GM18502 (cell line): ENCODE measurements at regions not wholly inside any gene's neighbourhood (a gene's known extent, or its start where the extent isn't known, plus 50 kb on each side); places are given as distances from the start of the nearest gene placed in this dataset.
"Not testable (repeated sequence)": the region's sequence is repeated elsewhere in the genome, so short reads cannot be mapped to it uniquely, and the experiment has no call there.

Experiments used
- ATAC-seq: cut with Tn5 transposase; IDR thresholded peaks from one replicate; pipeline ENCODE4 v1.9.1; 2021; ENCODE audit warnings: mild to moderate bottlenecking; ENCODE audit not compliant: unreplicated experiment, poor library complexity

DNA sequence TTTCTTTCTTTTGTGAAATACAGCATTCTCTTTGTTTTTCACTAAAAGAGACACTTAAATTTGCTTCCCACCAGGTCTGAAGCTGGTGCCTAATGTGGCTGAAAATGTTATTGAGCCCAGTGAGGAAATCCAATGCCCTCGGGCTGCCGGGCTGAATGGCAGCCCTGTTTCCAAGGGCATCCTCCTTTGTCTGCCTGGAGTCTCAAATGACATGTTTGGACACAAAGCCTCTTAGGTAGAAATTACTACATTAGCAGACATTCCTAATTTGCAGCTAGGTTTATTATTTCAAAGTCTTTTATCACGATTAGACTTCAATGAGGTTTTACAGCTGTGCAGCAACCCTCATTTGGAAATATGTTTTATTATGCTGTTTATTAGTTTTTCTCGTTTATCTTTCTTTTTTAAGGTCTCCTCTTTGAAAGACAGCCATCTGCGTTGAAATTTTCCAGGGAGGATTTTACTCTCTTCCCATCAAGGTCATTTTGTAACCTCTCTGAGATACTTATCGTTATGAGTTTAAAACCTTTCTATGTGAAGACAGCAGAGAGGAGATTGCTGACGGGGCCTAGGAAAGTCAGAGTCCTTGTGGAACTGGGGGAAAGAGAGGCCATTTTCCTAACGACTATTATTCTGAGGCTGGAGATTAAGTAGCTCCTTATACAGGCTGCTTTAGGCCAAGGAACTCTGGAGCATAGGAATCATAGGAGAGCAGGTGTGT lies 59.0 kb upstream of the ZNF532 start:
- ATAC-seq: no peak

DNA sequence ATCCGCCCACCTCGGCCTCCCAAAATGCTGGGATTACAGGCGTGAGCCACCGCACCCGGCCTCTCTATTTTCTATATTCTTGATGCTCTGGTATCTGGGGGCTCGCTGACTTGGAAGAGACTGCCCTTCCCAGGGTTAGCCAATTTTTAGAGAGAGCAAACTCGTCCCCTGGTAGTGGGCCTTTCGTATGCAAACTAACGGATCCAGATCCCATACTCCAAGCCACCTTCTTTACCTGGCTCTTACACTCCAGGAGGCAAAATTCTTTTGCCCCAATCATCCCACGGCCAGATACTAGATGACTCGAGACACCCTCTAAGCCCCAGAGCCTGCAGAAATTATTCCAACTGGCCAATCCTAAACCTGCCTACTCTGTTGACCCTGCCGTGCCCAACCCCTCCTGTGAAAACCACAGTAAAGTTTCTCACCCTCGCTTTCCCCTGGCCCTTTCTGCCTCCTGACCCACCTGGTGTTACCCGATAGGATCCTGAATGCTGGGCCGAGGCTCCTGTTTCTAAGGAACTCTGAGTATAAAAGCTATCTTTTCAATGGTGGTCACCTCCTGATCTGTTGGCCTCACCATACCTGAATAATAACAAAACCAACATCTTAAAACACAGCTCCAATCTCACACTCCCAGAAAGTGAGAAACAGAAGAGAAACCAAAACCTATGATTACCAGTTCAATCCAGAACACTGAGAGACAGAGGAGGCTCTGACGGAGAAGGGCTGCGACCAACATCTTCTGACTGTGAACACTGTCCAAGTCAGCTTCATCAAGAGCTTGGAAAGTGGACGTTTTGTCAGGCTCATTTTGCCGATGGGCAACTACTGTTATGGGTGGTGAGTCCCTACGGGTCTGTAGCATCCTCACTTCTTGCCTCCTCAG lies 57.6 kb upstream of the ZNF532 start:
- peak; percentile 97 for ATAC-seq

DNA sequence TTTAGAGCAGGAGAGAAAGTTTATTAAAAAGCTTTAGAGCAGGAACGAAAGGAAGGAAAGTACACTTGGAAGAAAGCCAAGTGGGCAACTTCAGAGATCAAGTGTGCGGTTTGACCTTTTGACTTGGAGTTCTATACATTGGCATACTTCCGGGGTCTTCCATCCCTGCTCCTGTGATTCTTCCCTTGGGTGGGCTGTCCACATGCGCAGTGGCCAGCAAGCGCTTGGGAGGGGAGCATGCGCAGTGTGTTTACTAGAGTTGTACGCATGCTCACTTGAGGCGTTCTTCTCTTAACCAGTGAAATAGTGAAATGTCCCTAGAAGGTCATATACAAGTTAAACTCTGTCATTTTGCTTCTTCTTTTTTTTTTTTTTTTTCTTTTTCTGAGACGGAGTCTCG lies 56.9 kb upstream of the ZNF532 start:
- ATAC-seq: no peak

DNA sequence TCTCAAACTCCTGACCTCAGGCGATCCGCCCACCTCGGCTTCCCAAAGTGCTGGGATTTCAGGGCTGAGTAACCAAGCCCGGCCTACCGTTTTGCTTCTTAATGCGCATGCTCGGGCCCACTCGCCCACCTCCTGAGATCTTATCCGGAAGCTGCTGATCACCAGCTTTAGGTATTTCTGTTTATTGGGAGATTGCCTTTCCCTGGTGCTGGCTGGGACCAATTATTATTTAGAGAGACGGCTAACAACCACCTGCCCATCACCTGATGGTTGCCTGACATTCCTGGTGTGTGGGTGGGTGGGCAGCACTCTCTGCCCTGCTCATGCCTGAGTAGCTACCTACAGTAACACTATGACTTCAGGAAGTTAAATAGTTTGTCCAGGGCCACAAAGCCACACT lies 56.3 kb upstream of the ZNF532 start:
- ATAC-seq: no peak

DNA sequence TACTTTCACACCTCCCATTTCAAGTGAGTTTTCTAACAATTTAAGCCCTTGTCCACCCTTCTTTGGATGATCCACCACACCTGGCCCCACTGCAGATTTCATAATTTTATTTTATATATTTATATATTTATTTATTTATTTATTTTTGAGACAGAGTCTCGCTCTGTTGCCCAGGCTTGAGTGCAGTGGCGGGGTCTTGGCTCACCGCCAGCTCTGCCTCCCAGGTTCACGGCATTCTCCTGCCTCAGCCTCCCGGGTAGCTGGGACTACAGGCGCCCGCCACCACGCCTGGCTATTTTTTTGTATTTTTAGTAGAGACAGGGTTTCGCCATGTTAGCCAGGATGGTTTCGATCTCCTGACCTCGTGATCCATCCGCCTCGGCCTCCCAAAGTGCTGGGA lies 52.8 kb upstream of the ZNF532 start:
- not testable (repeated sequence) for ATAC-seq

DNA sequence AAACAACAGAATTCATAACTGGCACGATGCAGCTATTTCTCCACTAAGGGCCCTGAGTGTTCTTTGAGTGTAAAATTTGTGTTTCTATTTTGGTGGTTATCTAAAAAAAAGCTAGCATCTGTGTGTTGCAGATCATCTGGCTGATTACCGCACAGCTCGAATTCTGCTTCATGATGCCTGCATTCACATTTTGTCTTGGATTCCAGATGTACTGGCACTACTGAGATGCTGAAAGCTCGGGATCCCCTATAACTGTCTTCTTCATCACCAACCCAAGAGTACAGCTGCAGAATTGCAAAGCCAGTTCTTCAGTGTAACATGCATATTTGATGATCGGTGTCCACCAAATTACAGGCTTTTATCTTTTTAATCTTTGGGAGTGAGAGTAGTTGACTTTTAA lies 51.6 kb upstream of the ZNF532 start:
- no peak for ATAC-seq

DNA sequence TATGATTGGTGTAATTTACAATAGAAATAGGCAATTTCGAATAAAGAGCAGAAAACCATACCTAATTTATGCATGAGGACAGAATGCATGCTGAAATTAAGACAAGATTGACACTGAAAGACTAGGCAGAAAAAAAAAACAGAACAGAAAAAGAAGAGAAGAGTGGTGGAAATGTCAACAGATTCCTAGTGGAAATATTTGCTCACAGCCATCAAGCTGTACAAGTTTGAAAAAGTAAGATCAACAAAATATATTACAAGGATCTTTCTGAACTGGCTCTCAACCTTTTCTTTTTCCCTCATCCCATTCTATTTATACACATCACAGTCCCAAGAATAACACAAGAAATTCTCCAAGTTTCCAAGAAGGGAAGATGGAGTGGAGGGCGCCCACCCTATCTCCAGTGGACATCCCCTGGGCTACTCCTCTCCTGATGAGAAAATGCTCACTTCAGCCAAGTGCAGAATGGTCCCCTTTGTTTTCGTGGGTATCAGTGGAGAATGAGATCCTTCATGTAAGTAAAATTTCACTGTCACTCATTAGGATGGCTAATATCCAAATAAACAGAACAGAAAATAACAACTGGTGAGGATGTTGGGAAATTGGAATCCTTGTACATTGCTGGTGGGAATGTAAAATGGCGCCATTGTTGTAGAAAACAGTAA lies 51.0 kb upstream of the ZNF532 start:
- no peak for ATAC-seq

DNA sequence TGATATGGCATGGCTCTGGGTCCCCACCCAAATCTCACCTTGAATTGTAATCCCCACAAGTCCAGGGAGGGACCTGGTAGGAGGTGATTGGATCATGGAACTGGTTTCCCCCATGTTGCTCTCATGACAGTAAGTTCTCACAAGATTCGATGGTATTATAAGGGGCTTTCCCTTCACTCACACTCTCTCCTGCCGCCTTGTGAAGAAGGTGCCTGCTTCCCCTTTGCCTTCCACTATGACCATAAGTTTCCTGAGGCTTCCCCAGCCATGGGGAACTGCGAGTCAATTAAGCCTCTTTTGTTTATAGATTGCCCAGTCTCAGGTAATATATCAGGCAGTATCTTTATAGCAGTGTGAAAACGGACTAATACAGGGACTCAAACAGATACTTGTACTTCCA lies 50.4 kb upstream of the ZNF532 start:
- ATAC-seq: no peak
